Endothelial cell of umbilical vein (primary cell): ENCODE measurements at regions not wholly inside any gene's neighbourhood (a gene's known extent, or its start where the extent isn't known, plus 50 kb on each side); places are given as distances from the start of the nearest gene placed in this dataset.

ENCODE experiments used
- BruUV-seq: library from RNA; stranded (reverse); fragments of 400-500 nt; replicated peaks from 2 replicates; lab custom pipeline; 2021; lab: Mats Ljungman, UMichigan
- CTCF ChIA-PET: fragments of 300-600, 350-600 bp; sonication (Branson Sonifier 250); formaldehyde crosslinking; loops from one replicate; lab custom pipeline; 2021; ENCODE audit warnings: antibody characterized with exemption, inconsistent platforms; lab: Charles Lee
- POLR2A ChIA-PET: fragments of 300-600, 350-600 bp; sonication (Branson Sonifier 250); formaldehyde crosslinking; loops from one replicate; lab custom pipeline; 2021; ENCODE audit warnings: antibody characterized with exemption, inconsistent platforms; lab: Charles Lee
- DNase-seq: peaks from one replicate; pipeline ENCODE4 v3.0.0-alpha.2; 2011; ENCODE audit warnings: low read depth, low spot score
- FAIRE-seq: peaks from 2 replicates; lab custom pipeline; 2011; peaks lifted over from hg19 to GRCh38; lab: Jason Lieb, UNC
- H2AFZ ChIP-seq: 2 replicates; pipeline ENCODE4 v1.6.0; 2012; ENCODE audit warnings: low read depth, low read length, control low read depth, inconsistent platforms
- H3K27ac ChIP-seq: 2 replicates; pipeline ENCODE4 v1.5.1; 2011; ENCODE audit warnings: low read depth, mild to moderate bottlenecking, control low read depth, low read length, moderate library complexity; ENCODE audit not compliant: insufficient read depth
- H3K27me3 ChIP-seq, 2 experiments: 2 replicates each; pipeline versions ENCODE4 v1.6.0 to v1.6.1; 2011; ENCODE audit warnings: low read length in 2 of 2, mixed read lengths in 1 of 2; ENCODE audit not compliant: control insufficient read depth in 2 of 2, insufficient read depth in 2 of 2
- H3K36me3 ChIP-seq, 2 experiments: 2 replicates in 1 of 2; 3 replicates in 1 of 2; pipeline ENCODE4 v1.5.1; 2011; ENCODE audit warnings: low read length in 2 of 2, mild to moderate bottlenecking in 1 of 2, moderate library complexity in 1 of 2; ENCODE audit not compliant: control insufficient read depth in 2 of 2, insufficient read depth in 2 of 2; ENCODE audit errors: extremely low read depth in 1 of 2
- H3K4me1 ChIP-seq: 3 replicates; pipeline ENCODE4 v1.5.1; 2011; ENCODE audit warnings: mild to moderate bottlenecking, low read length; ENCODE audit not compliant: control insufficient read depth, insufficient read depth; ENCODE audit errors: extremely low read depth
- H3K4me2 ChIP-seq: 2 replicates; pipeline ENCODE4 v1.6.1; 2011; ENCODE audit warnings: low read length, control low read depth, mixed read lengths; ENCODE audit not compliant: insufficient read depth
- H3K4me3 ChIP-seq, 3 experiments: fragments of 200-600 bp in 1 of 3; sonication (generic), shearing (Covaris generic) in 1 of 3; replicated peaks in 1 of 3; 2 replicates each; pipeline ENCODE4 v1.5.1; 2011 to 2016; ENCODE audit warnings: control low read depth in 3 of 3, low read length in 3 of 3, mild to moderate bottlenecking in 2 of 3, inconsistent platforms in 1 of 3, low read depth in 1 of 3, moderate library complexity in 1 of 3; ENCODE audit not compliant: insufficient read depth in 1 of 3
- H3K79me2 ChIP-seq: 2 replicates; pipeline ENCODE4 v1.6.0; 2012; ENCODE audit warnings: low read length, inconsistent platforms; ENCODE audit not compliant: control insufficient read depth, insufficient read depth
- H3K9ac ChIP-seq: replicated peaks from 2 replicates; pipeline ENCODE3; 2011; ENCODE audit warnings: low read length, control low read depth; ENCODE audit not compliant: insufficient read depth; ENCODE audit errors: extremely low read depth
- H3K9me1 ChIP-seq: replicated peaks from 3 replicates; pipeline ENCODE4 v1.6.0; 2011; ENCODE audit warnings: mild to moderate bottlenecking, low read length; ENCODE audit not compliant: control insufficient read depth, insufficient read depth; ENCODE audit errors: extremely low read depth
- H3K9me3 ChIP-seq: replicated peaks from 2 replicates; pipeline ENCODE4 v1.5.1; 2012; ENCODE audit warnings: low read length, inconsistent platforms; ENCODE audit not compliant: control insufficient read depth, insufficient read depth
- H4K20me1 ChIP-seq: replicated peaks from 2 replicates; pipeline ENCODE3; 2011; ENCODE audit warnings: mild to moderate bottlenecking, low read length; ENCODE audit not compliant: control insufficient read depth, insufficient read depth; ENCODE audit errors: extremely low read depth
- EZH2 ChIP-seq: IDR thresholded peaks from 2 replicates; pipeline ENCODE4 v1.6.1; 2012; ENCODE audit warnings: borderline replicate concordance, low read depth, mild to moderate bottlenecking, moderate library complexity, low read length, inconsistent platforms; ENCODE audit not compliant: severe bottlenecking
- FOS ChIP-seq: IDR thresholded peaks from 2 replicates; pipeline ENCODE4 v1.6.1; 2011; ENCODE audit warnings: mild to moderate bottlenecking, low read length, moderate library complexity, borderline replicate concordance; ENCODE audit not compliant: insufficient read depth
- JUN ChIP-seq: IDR thresholded peaks from 2 replicates; pipeline ENCODE4 v1.6.1; 2011; ENCODE audit warnings: borderline replicate concordance, low read depth; ENCODE audit not compliant: insufficient read length, insufficient read depth
- MYC ChIP-seq: IDR thresholded peaks from one replicate; pipeline ENCODE4 v1.6.1; 2011; ENCODE audit warnings: mild to moderate bottlenecking, low read depth, low read length
- POLR2A ChIP-seq: IDR thresholded peaks from 2 replicates; pipeline ENCODE4 v1.6.1; 2012; ENCODE audit warnings: low read depth, mild to moderate bottlenecking, control low read depth, low read length
- POLR2AphosphoS5 ChIP-seq: IDR thresholded peaks from 2 replicates; pipeline ENCODE4 v1.6.1; 2012; ENCODE audit warnings: low read depth, mild to moderate bottlenecking, control low read depth, low read length, moderate library complexity; ENCODE audit not compliant: insufficient read depth
- dilution Hi-C: fragments of 300-500 bp; cut with MboI; formaldehyde crosslinking; loops from one replicate; pipeline ENCODE4 v1.15.0; 2019; ENCODE audit warnings: low sequenced_read_pairs; ENCODE audit not compliant: extremely low pct_ligation_motif_present
- intact Hi-C: fragments of 100-400 bp; cut with micrococcal nuclease; formaldehyde crosslinking; loops from one replicate; pipeline ENCODE4 v1.10.0; 2022
- TF ChIP-seq, protein P1 (sequence below), 2 donors: IDR thresholded peaks; 1 replicate in 1 of 2; 2 replicates in 1 of 2; pipeline ENCODE4 v1.5.1; 2011; ENCODE audit warnings: low read length in 2 of 2, mild to moderate bottlenecking in 2 of 2, moderate library complexity in 2 of 2, control low read depth in 1 of 2, inconsistent platforms in 1 of 2, low read depth in 1 of 2; ENCODE audit not compliant: insufficient read depth in 1 of 2; ENCODE audit errors: extremely low read depth in 1 of 2

DNA sequence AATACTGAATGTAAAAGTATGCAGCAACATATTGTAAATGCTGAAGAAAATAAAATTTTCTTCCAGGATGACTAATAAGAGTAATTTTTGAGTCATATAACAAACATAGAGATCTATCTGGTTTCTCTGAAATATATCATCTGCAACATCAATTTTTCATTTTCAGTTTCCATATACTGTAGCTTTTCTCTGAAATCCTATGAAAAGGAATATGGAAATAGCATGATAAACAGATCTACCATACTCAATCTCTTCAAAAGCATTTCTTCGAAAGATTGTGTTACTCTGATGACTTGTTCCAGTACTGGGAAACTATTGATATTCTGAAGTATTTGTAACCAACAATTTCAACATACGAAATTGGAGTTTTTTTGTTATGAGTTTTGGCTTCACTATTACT lies 1156.7 kb downstream of the FAM133A start:
- Histone ChIP-seq H3K4me1 (no peaks in the 10 kb centered on the region), H3K9me1 (no peaks in the 10 kb centered on the region), H3K27ac (no peak overlapping the region), H3K27me3 (no peaks in the 10 kb centered on the region), H3K4me2 (no peak overlapping the region), H3K36me3 (no peaks in the 10 kb centered on the region), H3K4me3 (no peak overlapping the region), H4K20me1 (no peaks in the 10 kb centered on the region), H2AFZ (no peak overlapping the region), H3K9ac (no peak overlapping the region), H3K9me3 (no peaks in the 10 kb centered on the region), H3K79me2 (no peaks in the 10 kb centered on the region)
- no peak for TF ChIP-seq JUN
- no peak for TF ChIP-seq POLR2AphosphoS5
- TF ChIP-seq EZH2, result no peak
- dilution Hi-C loops, result no loop called here
- ChIA-PET POLR2A (no interaction called here), CTCF (no interaction called here)
- intact Hi-C loops, result no loop called here
- BruUV-seq, result no TSS peak
- DNase-seq (no peak), FAIRE-seq (no peak)

DNA sequence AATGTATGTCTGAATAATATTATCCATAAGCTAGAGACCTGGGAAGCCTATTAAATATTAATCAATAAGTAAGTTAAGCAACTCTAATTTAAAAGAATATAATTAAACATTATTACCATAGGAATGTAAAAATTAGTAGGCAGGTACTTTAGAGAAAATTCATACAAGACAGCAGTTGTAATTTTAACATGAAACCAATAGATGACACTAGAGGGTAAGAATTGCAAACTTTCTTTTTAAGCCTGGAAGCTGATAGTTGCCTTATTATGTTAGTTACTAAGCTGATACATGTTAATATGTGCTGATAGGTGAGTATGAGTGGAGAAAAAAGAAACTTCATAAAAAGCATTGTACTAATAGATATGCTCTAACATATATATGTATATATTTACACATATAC lies 1157.4 kb downstream of the FAM133A start:
- intact Hi-C loops, result no loop called here
- no peaks in the 10 kb centered on the region for H4K20me1 ChIP-seq
- dilution Hi-C loops, result no loop called here
- no peak overlapping the region for H3K9ac ChIP-seq
- no peaks in the 10 kb centered on the region for H3K9me1 ChIP-seq
- no peaks in the 10 kb centered on the region for H3K79me2 ChIP-seq
- no peak overlapping the region for H2AFZ ChIP-seq
- POLR2A ChIA-PET, result no interaction called here
- no TSS peak for BruUV-seq
- no peaks in the 10 kb centered on the region for H3K4me1 ChIP-seq
- no peaks in the 10 kb centered on the region for H3K27me3 ChIP-seq
- DNase-seq, result no peak
- H3K4me2 ChIP-seq, result no peak overlapping the region
- CTCF ChIA-PET, result no interaction called here
- H3K4me3 ChIP-seq, result no peak overlapping the region
- no peak for TF ChIP-seq MYC
- TF ChIP-seq FOS, result no peak
- TF ChIP-seq POLR2A, result no peak
- TF ChIP-seq, protein P1, sequence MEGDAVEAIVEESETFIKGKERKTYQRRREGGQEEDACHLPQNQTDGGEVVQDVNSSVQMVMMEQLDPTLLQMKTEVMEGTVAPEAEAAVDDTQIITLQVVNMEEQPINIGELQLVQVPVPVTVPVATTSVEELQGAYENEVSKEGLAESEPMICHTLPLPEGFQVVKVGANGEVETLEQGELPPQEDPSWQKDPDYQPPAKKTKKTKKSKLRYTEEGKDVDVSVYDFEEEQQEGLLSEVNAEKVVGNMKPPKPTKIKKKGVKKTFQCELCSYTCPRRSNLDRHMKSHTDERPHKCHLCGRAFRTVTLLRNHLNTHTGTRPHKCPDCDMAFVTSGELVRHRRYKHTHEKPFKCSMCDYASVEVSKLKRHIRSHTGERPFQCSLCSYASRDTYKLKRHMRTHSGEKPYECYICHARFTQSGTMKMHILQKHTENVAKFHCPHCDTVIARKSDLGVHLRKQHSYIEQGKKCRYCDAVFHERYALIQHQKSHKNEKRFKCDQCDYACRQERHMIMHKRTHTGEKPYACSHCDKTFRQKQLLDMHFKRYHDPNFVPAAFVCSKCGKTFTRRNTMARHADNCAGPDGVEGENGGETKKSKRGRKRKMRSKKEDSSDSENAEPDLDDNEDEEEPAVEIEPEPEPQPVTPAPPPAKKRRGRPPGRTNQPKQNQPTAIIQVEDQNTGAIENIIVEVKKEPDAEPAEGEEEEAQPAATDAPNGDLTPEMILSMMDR (IDR thresholded peaks at IDR 0.05; ENCODE audit: extremely low read depth in 1 of 2, insufficient read depth in 1 of 2, low read depth in 1 of 2, low read length in 2 of 2), result no peak
- TF ChIP-seq POLR2AphosphoS5, result no peak
- no peaks in the 10 kb centered on the region for H3K36me3 ChIP-seq
- no peak for FAIRE-seq
- no peak overlapping the region for H3K27ac ChIP-seq
- H3K9me3 ChIP-seq, result no peaks in the 10 kb centered on the region
